EH (cell line): ENCODE measurements at regions not wholly inside any gene's neighbourhood (a gene's known extent, or its start where the extent isn't known, plus 50 kb on each side); places are given as distances from the start of the nearest gene placed in this dataset.
A peak's percentile ranks its signal among the peaks of the same experiment; 100 is the strongest.

Experiments used
- DNase-seq: peaks from one replicate; pipeline ENCODE4 v3.0.0-alpha.2; 2015; ENCODE audit warnings: low read depth

GRCh38 chr3:99118381-99118780, 216.9 kb upstream of the DCBLD2 start:
- peak; percentile 93 for DNase-seq

GRCh38 chr3:99114565-99115291, 213.2 kb upstream of the DCBLD2 start:
- DNase-seq, result peak; percentile 80

- DNase-seq, result no peak
Measured at GRCh38 chr3:99111235-99111634, 209.7 kb upstream of the DCBLD2 start.

GRCh38 chr3:99110401-99110800, 208.9 kb upstream of the DCBLD2 start:
- DNase-seq, result no peak

- peak; percentile 93 for DNase-seq
Measured at GRCh38 chr3:99108508-99108907, 207.0 kb upstream of the DCBLD2 start.

- DNase-seq, result no peak
Measured at GRCh38 chr3:99094606-99095005, 193.1 kb upstream of the DCBLD2 start.

- DNase-seq, result no peak
Measured at GRCh38 chr3:99087277-99087676, 185.8 kb upstream of the DCBLD2 start.

GRCh38 chr3:99084826-99085225, 183.3 kb upstream of the DCBLD2 start:
- DNase-seq, result peak; percentile 74

GRCh38 chr3:99084156-99084555, 182.7 kb upstream of the DCBLD2 start:
- peak; percentile 18 for DNase-seq

GRCh38 chr3:99071096-99071495, 169.6 kb upstream of the DCBLD2 start:
- peak; percentile 3 for DNase-seq

GRCh38 chr3:99069973-99070372, 168.5 kb upstream of the DCBLD2 start:
- no peak for DNase-seq

- no peak for DNase-seq
Measured at GRCh38 chr3:99066863-99067262, 165.4 kb upstream of the DCBLD2 start.

- DNase-seq, result no peak
Measured at GRCh38 chr3:99049164-99049563, 147.7 kb upstream of the DCBLD2 start.

GRCh38 chr3:99041747-99042146, 140.3 kb upstream of the DCBLD2 start:
- no peak for DNase-seq

- DNase-seq, result no peak
Measured at GRCh38 chr3:99031778-99032177, 130.3 kb upstream of the DCBLD2 start.

GRCh38 chr3:99023590-99024192, 122.2 kb upstream of the DCBLD2 start:
- peak; percentile 60 for DNase-seq

GRCh38 chr3:99021466-99021865, 120.0 kb upstream of the DCBLD2 start:
- DNase-seq, result no peak

GRCh38 chr3:99016452-99016851, 115.0 kb upstream of the DCBLD2 start:
- DNase-seq, result no peak

- no peak for DNase-seq
Measured at GRCh38 chr3:99013777-99014315, 112.4 kb upstream of the DCBLD2 start.

GRCh38 chr3:99013077-99013476, 111.6 kb upstream of the DCBLD2 start:
- DNase-seq, result no peak

- DNase-seq, result peak; percentile 29
Measured at GRCh38 chr3:99012051-99012450, 110.6 kb upstream of the DCBLD2 start.

- no peak for DNase-seq
Measured at GRCh38 chr3:99009851-99010250, 108.4 kb upstream of the DCBLD2 start.

- no peak for DNase-seq
Measured at GRCh38 chr3:99006686-99007085, 105.2 kb upstream of the DCBLD2 start.

- DNase-seq, result no peak
Measured at GRCh38 chr3:98999675-99000074, 98.2 kb upstream of the DCBLD2 start.
